NCI-H2029 treated with DMSO at 0.1 percent for 48 hours (cell line): ENCODE measurements at regions not wholly inside any gene's neighbourhood (a gene's known extent, or its start where the extent isn't known, plus 50 kb on each side); places are given as distances from the start of the nearest gene placed in this dataset.

Experiments
- DNase-seq: peaks from one replicate; lab custom pipeline; 2025; lab: John Stamatoyannopoulos, UW

GRCh38 chr10:9635691-9636090, 1382.0 kb upstream of the CELF2 start:
- no peak for DNase-seq

GRCh38 chr10:9636216-9636615, 1381.5 kb upstream of the CELF2 start:
- DNase-seq = no peak

- no peak for DNase-seq
Observed at GRCh38 chr10:9643782-9644181, 1373.9 kb upstream of the CELF2 start.

GRCh38 chr10:9645404-9645803, 1372.3 kb upstream of the CELF2 start:
- no peak for DNase-seq

- DNase-seq = no peak
Observed at GRCh38 chr10:9645928-9646600, 1371.6 kb upstream of the CELF2 start.

GRCh38 chr10:9654261-9654660, 1363.4 kb upstream of the CELF2 start:
- DNase-seq = no peak

DNA sequence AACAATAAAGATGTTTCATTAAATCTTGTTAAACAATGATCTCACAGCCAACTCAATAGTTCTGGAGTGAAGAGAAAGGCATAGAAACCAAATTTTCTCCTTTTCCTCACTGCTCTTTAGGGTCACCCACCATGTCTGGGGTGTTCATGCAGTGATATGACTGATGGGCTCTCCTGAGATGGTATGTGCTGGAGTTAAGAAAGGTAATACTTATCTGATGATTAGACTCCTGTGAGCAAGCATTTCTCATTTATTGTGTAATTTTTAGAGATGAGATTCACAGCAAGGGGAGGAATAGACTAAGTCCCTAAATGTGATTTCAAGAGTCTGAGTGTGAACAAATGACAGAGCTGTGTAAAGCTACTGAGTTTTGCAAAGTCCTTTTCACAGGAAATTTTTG, 1361.3 kb upstream of the CELF2 start:
- DNase-seq = no peak

DNA sequence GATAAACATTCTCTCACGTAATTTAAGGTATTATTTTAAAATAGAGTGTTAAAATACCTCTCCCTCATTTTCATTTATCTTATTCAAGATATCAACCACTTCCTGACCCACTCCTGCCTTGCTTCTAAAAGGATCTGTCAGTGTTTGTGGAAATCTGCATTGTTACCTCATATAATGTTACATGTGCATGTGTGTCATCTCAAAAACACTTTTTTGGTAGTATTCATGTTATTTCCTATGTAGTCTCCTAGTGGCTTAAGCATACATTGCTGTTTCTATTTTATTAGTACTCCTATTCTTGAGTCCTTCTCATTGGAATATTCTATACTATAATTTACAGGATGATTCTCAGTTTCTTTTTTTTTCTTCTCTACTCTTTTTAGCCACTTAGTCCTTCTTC, 1360.7 kb upstream of the CELF2 start:
- DNase-seq = no peak

DNA sequence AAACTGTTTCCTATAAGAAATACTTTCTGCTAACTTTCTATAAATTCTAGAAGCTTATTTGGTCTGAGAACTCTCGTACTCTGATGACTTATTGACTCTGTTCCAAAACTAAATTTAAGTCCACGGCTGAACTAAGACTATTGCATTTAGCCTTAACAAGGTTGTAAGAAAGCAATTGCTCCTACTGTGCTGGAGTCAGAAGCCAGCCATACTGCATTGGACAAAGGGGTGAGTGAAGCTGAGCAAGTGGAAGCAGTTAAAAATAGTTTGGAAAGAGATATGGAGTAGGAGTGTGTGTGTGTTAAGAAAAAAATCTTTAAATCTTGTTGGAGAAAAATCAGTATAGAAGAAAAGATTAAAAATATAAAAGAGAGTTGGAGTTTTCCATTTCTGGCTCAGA, 1360.1 kb upstream of the CELF2 start:
- DNase-seq = no peak

DNA sequence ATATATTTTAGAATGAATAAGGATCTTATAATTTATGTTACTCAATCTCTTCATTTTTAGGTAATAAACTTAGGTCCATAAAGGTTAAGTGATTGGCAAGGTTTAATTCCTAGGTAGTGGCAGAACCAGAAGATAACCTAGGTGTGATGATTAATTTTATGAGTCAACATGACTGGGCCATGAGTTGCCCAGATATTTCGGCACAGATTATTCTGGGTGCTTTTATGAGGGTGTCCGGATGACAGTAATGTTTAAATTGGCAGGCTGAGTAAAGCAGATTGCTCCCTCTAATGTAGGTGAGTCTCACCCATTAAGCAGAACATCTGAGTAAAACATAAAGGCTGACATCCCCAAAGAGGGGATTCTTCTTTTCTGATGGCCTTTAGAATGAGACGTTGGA, 1349.3 kb upstream of the CELF2 start:
- DNase-seq = no peak

DNA sequence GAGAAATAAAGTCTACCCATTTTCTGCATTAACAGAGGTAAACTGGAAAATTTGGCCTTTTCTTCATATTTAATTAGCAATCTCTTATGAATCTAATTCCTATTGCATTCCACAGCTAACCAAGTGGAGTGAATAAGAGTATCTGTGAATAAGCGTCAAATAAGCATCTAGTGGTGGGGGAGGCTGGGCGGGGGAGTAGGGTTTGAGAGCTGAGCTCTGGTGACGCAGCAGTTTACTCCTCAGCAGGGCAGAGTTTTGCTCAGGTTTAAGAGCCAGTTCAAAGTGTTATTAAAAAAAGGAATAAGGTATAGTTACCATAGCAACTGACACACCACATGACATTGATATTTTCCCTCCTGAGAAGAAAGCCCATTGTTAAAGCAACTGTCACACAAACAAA, 1346.8 kb upstream of the CELF2 start:
- no peak for DNase-seq

GRCh38 chr10:9681655-9682054, 1336.0 kb upstream of the CELF2 start:
- no peak for DNase-seq

GRCh38 chr10:9682802-9683201, 1334.9 kb upstream of the CELF2 start:
- DNase-seq = no peak

DNA sequence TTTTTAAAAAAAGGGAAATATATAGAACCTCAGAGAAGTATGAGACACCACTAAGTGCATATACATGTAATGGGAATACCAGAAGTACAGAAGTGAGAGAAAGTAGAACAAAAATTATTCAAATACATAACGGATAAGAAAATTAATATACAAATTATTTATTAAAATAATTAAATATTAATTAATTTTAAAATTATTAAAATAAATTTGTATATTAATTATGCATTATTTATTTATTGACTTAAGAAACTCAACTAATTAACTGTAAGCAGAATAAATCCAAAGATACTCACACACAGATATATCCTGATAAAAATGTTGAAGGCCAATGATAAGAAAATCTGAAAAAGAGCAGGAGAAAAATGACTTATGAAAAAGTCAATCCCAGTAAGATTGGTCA, 1333.5 kb upstream of the CELF2 start:
- DNase-seq = no peak

GRCh38 chr10:9685596-9685995, 1332.1 kb upstream of the CELF2 start:
- no peak for DNase-seq

DNA sequence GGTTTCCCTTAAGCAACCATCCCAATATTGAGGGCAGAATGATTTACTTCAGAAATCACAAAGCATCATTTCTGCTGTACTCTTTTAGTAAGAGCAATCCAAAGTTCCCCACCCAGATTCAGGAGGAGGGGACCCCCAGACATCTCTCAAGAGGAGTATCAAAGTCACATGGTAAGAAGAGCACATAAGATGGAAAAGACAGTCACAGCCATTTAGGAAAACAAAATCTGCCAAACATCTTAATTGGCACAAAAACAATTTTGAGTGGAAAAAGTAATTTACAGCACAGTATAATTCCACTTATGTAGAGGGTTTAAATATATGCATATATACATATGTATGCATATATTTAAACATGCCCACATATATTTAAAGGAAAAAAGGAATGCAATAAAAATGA, 1329.0 kb upstream of the CELF2 start:
- DNase-seq = no peak

DNA sequence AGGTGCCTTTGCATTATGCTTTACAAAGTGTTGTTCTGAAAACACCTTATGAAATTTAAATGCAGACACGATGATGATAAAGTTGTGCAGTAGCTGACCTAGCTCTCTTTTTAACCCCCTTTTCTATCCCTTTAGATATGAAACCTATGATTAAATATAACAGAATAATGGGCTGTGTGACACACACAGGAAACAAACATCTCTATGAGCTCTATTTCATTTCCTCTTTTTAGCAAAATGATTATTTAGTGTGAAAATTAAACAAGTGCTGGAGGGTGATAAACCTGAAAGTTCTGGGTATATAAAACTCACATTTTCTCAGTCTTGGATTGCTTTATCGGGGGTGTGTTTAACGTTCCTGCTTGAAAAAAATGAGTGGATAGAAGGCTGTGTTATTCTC, 1310.5 kb upstream of the CELF2 start:
- no peak for DNase-seq

GRCh38 chr10:9709849-9710248, 1307.8 kb upstream of the CELF2 start:
- DNase-seq = no peak

DNA sequence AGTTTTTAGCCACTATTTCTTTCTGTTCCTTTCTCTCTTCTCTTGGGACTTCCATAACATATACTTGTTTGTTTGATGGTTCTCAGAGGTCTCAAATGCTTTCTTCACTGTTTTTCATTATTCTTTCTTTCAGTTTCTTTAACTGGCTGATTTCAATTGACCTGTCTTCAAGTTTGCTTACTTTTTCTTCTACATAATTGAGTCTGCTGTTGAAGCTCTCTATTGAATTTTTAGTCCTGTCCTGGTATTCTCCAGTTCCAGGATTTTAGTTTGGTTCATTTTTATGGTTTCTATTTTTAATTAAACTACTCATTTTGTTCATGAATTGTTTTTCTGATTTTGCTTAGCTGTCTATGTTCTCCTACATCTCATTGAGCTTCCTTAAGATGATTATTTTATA, 1305.3 kb upstream of the CELF2 start:
- DNase-seq = no peak

- no peak for DNase-seq
Observed at GRCh38 chr10:9719246-9719645, 1298.4 kb upstream of the CELF2 start.

DNA sequence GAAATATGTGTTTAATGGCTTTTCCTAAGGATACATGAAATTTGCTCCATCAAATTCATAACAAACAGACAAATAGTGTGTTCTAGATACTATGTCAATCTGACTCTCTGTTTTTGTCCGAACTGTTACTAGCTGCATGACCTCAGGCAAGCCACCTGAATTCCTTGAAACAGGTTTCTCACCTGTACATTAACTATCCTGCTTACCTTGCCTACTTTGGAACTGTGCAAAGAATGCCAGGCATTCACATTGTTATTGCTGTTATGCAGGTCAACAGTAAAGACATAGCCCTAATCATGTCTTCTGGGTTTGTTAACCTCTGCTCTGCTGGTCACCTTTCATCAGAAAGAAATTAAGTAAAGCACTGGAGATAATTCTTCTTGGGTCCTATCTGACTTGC, 1283.9 kb upstream of the CELF2 start:
- DNase-seq = no peak

DNA sequence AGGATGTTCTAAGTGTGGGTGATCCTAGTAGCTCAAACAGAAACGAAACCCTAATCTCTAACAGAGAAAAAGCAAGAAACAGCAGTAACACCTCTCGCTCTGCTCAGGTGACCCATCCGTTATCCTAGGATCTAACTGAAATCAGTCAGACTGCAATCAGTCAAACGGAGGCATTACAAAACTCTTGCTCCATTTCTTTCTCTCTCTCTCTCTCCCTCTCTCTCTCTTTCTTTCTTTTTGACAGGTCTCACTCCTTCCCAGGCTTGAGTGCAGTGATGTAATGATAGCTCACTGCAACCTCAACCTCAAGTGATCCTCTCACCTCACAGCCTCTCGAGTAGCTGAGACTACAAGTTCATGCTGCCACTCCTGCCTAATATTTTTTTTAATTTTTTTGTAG, 1283.5 kb upstream of the CELF2 start:
- DNase-seq = no peak

DNA sequence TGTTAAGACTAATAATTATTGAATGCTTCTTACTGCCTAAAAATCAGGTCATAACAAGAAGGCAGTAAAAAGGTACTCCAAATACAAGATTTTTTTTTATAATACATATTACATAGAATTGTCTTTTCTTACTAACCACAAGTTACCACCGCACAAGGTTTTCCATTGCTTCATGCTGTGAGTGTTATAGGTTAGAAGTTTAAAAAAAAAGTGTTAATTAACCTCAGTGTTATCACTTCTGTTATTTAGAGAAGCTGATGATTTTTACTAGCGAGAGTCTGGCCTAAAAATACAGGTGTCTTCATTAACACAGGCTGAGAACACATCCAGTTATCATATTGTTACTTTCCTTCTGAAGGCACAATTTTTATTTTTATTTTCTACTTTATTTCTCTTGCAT, 1281.9 kb upstream of the CELF2 start:
- no peak for DNase-seq

GRCh38 chr10:9743639-9744038, 1274.0 kb upstream of the CELF2 start:
- DNase-seq = no peak

DNA sequence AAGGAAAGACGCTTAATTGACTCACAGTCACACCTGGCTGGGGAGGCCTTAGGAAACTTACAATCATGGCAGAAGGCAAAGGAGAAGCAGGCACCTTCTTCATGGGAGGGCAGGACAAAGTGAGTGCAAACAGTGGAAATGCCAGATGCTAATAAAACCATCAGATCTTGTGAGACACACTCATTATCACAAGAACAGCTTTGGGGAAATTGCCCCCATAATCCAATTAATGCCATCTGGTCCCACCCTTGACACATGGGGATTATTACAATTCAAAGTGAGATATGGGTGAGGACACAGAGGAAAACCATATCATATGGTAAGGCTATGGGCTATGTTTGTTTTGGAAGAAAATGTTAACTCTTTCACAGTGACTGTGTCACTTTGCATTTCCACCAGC, 1272.5 kb upstream of the CELF2 start:
- no peak for DNase-seq
